Heart left ventricle (tissue), 16 donors: ENCODE measurements at regions not wholly inside any gene's neighbourhood (a gene's known extent, or its start where the extent isn't known, plus 50 kb on each side); places are given as distances from the start of the nearest gene placed in this dataset.

Source experiments
- ATAC-seq, 4 donors: fragments of 200-7000 bp; cut with Tn5 transposase; one replicate each; pipeline ENCODE4 v1.9.1; 2020 to 2022; ENCODE audit warnings: moderate library complexity in 4 of 4, mild to moderate bottlenecking in 3 of 4, moderate number of reproducible peaks in 1 of 4
- DNase-seq, 5 donors: peaks; one replicate each; pipeline ENCODE4 v3.0.0-alpha.2; 2020
- H3K27ac ChIP-seq, 12 donors: fragments of 200-600 bp; sonication (generic) in 4 of 12; one replicate each; pipeline versions ENCODE4 v1.5.0 to v1.8.0; 2016 to 2022; ENCODE audit warnings: mild to moderate bottlenecking in 2 of 12
- H3K27me3 ChIP-seq, 9 donors: fragments of 200-600 bp; sonication (generic) in 2 of 9; one replicate each; pipeline versions ENCODE4 v1.5.1 to v1.8.0; 2016 to 2022; ENCODE audit warnings: mild to moderate bottlenecking in 3 of 9
- H3K36me3 ChIP-seq, 9 donors: fragments of 200-600 bp; sonication (generic) in 2 of 9; one replicate each; pipeline versions ENCODE4 v1.5.0 to v1.8.0; 2018 to 2022; ENCODE audit warnings: mild to moderate bottlenecking in 2 of 9
- H3K4me1 ChIP-seq, 12 donors: fragments of 200-600 bp; sonication (generic) in 4 of 12; one replicate each; pipeline versions ENCODE4 v1.5.0 to v1.8.0; 2016 to 2022; ENCODE audit warnings: mild to moderate bottlenecking in 3 of 12
- H3K4me3 ChIP-seq, 12 donors: fragments of 200-600 bp; sonication (generic) in 4 of 12; one replicate each; pipeline versions ENCODE4 v1.5.0 to v1.8.0; 2017 to 2022; ENCODE audit warnings: mild to moderate bottlenecking in 9 of 12, moderate library complexity in 4 of 12
- H3K9me3 ChIP-seq, 12 donors: fragments of 200-600 bp; sonication (generic) in 4 of 12; one replicate each; pipeline versions ENCODE4 v1.5.0 to v1.8.0; 2016 to 2022; ENCODE audit warnings: mild to moderate bottlenecking in 1 of 12
- CTCF ChIP-seq, 12 donors: fragments of 200-600 bp; sonication (generic) in 4 of 12; IDR thresholded peaks; one replicate each; pipeline versions ENCODE4 v1.5.0 to v1.8.0; 2018 to 2022; ENCODE audit warnings: antibody characterized with exemption in 12 of 12, mild to moderate bottlenecking in 5 of 12
- POLR2A ChIP-seq, 2 donors: fragments of 450-650 bp; IDR thresholded peaks; one replicate each; pipeline ENCODE4 v1.6.1; 2017; ENCODE audit warnings: antibody characterized with exemption in 2 of 2, mild to moderate bottlenecking in 2 of 2, moderate library complexity in 2 of 2
- WGBS, 4 donors: extraction: QIAGEN DNeasy Blood & Tissue Kit in 2 of 4; methylation state at CpG; one replicate each; pipeline versions ENCODE4 v1.1.5 to v1.1.7; 2013 to 2018; 5-methylcytosine and 5-hydroxymethylcytosine counted together
- intact Hi-C, 10 donors: fragments of 100-400 bp; cut with DNase I; formaldehyde crosslinking; loops; one replicate each; pipeline versions ENCODE4 v1.11.1 to v1.14.2; 2022
- donor health status: ischemic (EF 13 %, LVEDD 7.1; RV severe dilation, severe dysfunction).
- donor health status: healthy with polysubstance abuse.
- donor health status: DM: no; HTN: yes; CAD: no.
- donor health status: DM: no; HTN: no; CAD: no.
- donor health status: ischemic (EF 25% LVEDD 6.9; RV normal size, moderate dysfunction).
- donor health status: ischemic (EF 25% LVEDD 5.7; RV mildly dilated, moderate dysfunction).
- donor health status: healthy.
- donor health status: DM: yes; HTN: yes; CAD: no.
- donor health status: ischemic (EF 35%, LVEDD 5.7; RV mildly dilated, moderate dysfunction).
- donor health status: nonischemic (EF 11% LVEDD 7.7; RV severe dilation, severe dysfunction).
- donor health status: DM: yes; HTN: yes; CAD: no.
- donor health status: PGD.
- donor health status: ischemic (EF 29% LVEDD 5.4; RV normal size, mild dysfunction).
- donor health status: nonischemic (EF 23%, LVEDD 6.1; RV moderate dilation, normal function).

- H3K36me3 ChIP-seq = no peaks in the 10 kb centered on the region
- H3K4me1 ChIP-seq = no peaks in the 10 kb centered on the region
- no peak for ATAC-seq
- no peak for DNase-seq
- intact Hi-C loops = no loop called here
- no peaks in the 10 kb centered on the region for H3K27me3 ChIP-seq
- 83 to 92% (median 88%) methylated on average over 1 of the region's 1 CpG for WGBS, 4 donors
- H3K9me3 ChIP-seq = no peaks in the 10 kb centered on the region
- H3K4me3 ChIP-seq = no peak overlapping the region
- TF ChIP-seq POLR2A (IDR thresholded peaks at IDR 0.05) (no peak), CTCF (IDR thresholded peaks at IDR 0.05) (no peak)
- no peak overlapping the region for H3K27ac ChIP-seq
These were observed 490.7 kb downstream of the TOX3 start for GRCh38 chr16:52056259-52056658.

- no peak for DNase-seq
- Histone ChIP-seq H3K9me3 (no peaks in the 10 kb centered on the region), H3K36me3 (no peaks in the 10 kb centered on the region), H3K27ac (no peak overlapping the region), H3K4me3 (no peak overlapping the region), H3K27me3 (no peaks in the 10 kb centered on the region), H3K4me1 (no peaks in the 10 kb centered on the region)
- no peak for ATAC-seq
- 40 to 58% (median 43%) methylated on average over 2 of the region's 2 CpGs for WGBS, 4 donors
- no peak for TF ChIP-seq POLR2A (IDR thresholded peaks at IDR 0.05)
- TF ChIP-seq CTCF (IDR thresholded peaks at IDR 0.05) = no peak
- intact Hi-C loops = no loop called here
These were observed 491.6 kb downstream of the TOX3 start for GRCh38 chr16:52055381-52055780.

GRCh38 chr16:52054326-52054725 is 492.6 kb downstream of the TOX3 start:
- no peaks in the 10 kb centered on the region for H3K27me3 ChIP-seq
- H3K27ac ChIP-seq = no peak overlapping the region
- ATAC-seq (no peak), DNase-seq (no peak)
- intact Hi-C loops = no loop called here
- TF ChIP-seq CTCF (IDR thresholded peaks at IDR 0.05) (no peak), POLR2A (IDR thresholded peaks at IDR 0.05) (no peak)
- no peaks in the 10 kb centered on the region for H3K4me1 ChIP-seq
- no peaks in the 10 kb centered on the region for H3K36me3 ChIP-seq
- 79 to 87% (median 83%) methylated on average over 1 of the region's 1 CpG for WGBS, 4 donors
- no peaks in the 10 kb centered on the region for H3K9me3 ChIP-seq
- H3K4me3 ChIP-seq = no peak overlapping the region

- TF ChIP-seq CTCF (IDR thresholded peaks at IDR 0.05) = no peak
- TF ChIP-seq POLR2A (IDR thresholded peaks at IDR 0.05) = no peak
- no peak for DNase-seq
- H3K4me1 ChIP-seq = no peaks in the 10 kb centered on the region
- no peaks in the 10 kb centered on the region for H3K9me3 ChIP-seq
- H3K27me3 ChIP-seq = no peaks in the 10 kb centered on the region
- ATAC-seq = no peak
- no peaks in the 10 kb centered on the region for H3K36me3 ChIP-seq
- H3K27ac ChIP-seq = no peak overlapping the region
- H3K4me3 ChIP-seq = no peak overlapping the region
- intact Hi-C loops = no loop called here
These were observed 494.1 kb downstream of the TOX3 start for GRCh38 chr16:52052818-52053217.
